CD14-positive monocyte (primary cell): ENCODE measurements at regions not wholly inside any gene's neighbourhood (a gene's known extent, or its start where the extent isn't known, plus 50 kb on each side); places are given as distances from the start of the nearest gene placed in this dataset.

ENCODE experiments used
- DNase-seq, 3 donors: peaks; one replicate each; pipeline ENCODE4 v3.0.0-alpha.2; 2011 to 2022
- H2AFZ ChIP-seq: 2 replicates; pipeline ENCODE4 v1.6.0; 2012; ENCODE audit warnings: mild to moderate bottlenecking, low read depth, low read length, inconsistent platforms; ENCODE audit not compliant: insufficient read depth, poor library complexity, severe bottlenecking
- H3K27ac ChIP-seq, 2 donors: 1 replicate in 1 of 2; 2 replicates in 1 of 2; pipeline ENCODE4 v1.5.1; 2012 to 2013; ENCODE audit warnings: low read length in 2 of 2, control low read depth in 1 of 2, inconsistent platforms in 1 of 2, low read depth in 1 of 2, mild to moderate bottlenecking in 1 of 2
- H3K27me3 ChIP-seq, 2 donors: one replicate each; pipeline versions ENCODE4 v1.6.0 to v1.6.1; 2011 to 2013; ENCODE audit warnings: low read length in 2 of 2; ENCODE audit not compliant: control insufficient read depth in 2 of 2, insufficient read depth in 2 of 2
- H3K36me3 ChIP-seq, 2 donors: replicated peaks in 1 of 2; 1 replicate in 1 of 2; 2 replicates in 1 of 2; pipeline versions ENCODE4 v1.5.1 to v1.6.1; 2012 to 2013; ENCODE audit warnings: low read length in 2 of 2, control low read depth in 1 of 2, inconsistent platforms in 1 of 2, mild to moderate bottlenecking in 1 of 2; ENCODE audit not compliant: insufficient read depth in 2 of 2, control insufficient read depth in 1 of 2
- H3K4me1 ChIP-seq, 2 donors: 1 replicate in 1 of 2; 2 replicates in 1 of 2; pipeline versions ENCODE4 v1.5.1 to v1.6.1; 2012 to 2013; ENCODE audit warnings: low read length in 2 of 2, control low read depth in 1 of 2, inconsistent platforms in 1 of 2, mild to moderate bottlenecking in 1 of 2, moderate library complexity in 1 of 2; ENCODE audit not compliant: insufficient read depth in 2 of 2, control insufficient read depth in 1 of 2
- H3K4me2 ChIP-seq: replicated peaks from 2 replicates; pipeline ENCODE3; 2012; ENCODE audit warnings: low read length, moderate library complexity, mild to moderate bottlenecking; ENCODE audit not compliant: poor library complexity, severe bottlenecking; ENCODE audit errors: extremely low read depth
- H3K4me3 ChIP-seq, 3 experiments: fragments of 200-600 bp in 1 of 3; sonication (generic) in 1 of 3; replicated peaks in 1 of 3; 1 replicate in 2 of 3; 2 replicates in 1 of 3; pipeline ENCODE4 v1.5.1; 2011 to 2013; ENCODE audit warnings: low read length in 3 of 3, mild to moderate bottlenecking in 3 of 3, control low read depth in 2 of 3, low read depth in 2 of 3, inconsistent platforms in 1 of 3, moderate library complexity in 1 of 3
- H3K79me2 ChIP-seq: 2 replicates; pipeline ENCODE4 v1.6.0; 2012; ENCODE audit warnings: mild to moderate bottlenecking, control low read depth, inconsistent platforms, low read length, moderate library complexity; ENCODE audit not compliant: insufficient read depth
- H3K9ac ChIP-seq: 2 replicates; pipeline ENCODE4 v1.6.0; 2017; ENCODE audit warnings: low read length, mild to moderate bottlenecking; ENCODE audit not compliant: insufficient read depth, poor library complexity, severe bottlenecking
- H3K9me3 ChIP-seq, 2 donors: replicated peaks in 1 of 2; 1 replicate in 1 of 2; 2 replicates in 1 of 2; pipeline versions ENCODE4 v1.5.1 to v1.6.1; 2012 to 2013; ENCODE audit warnings: low read length in 2 of 2, control low read depth in 1 of 2; ENCODE audit not compliant: control insufficient read depth in 1 of 2, insufficient read depth in 1 of 2
- H4K20me1 ChIP-seq: 2 replicates; pipeline ENCODE4 v1.6.0; 2012; ENCODE audit warnings: mild to moderate bottlenecking, low read length, control low read depth, moderate library complexity; ENCODE audit not compliant: insufficient read depth
- H3K27ac Mint-ChIP-seq, 7 donors: one replicate each; pipeline ENCODE4 v1.8.0; 2020; ENCODE audit warnings: mild to moderate bottlenecking in 7 of 7, mixed read lengths in 7 of 7, moderate library complexity in 6 of 7, inconsistent platforms in 2 of 7
- H3K27me3 Mint-ChIP-seq, 3 donors: one replicate each; pipeline ENCODE4 v1.8.0; 2021 to 2022; ENCODE audit warnings: low read depth in 3 of 3, mild to moderate bottlenecking in 3 of 3, mixed read lengths in 3 of 3, moderate library complexity in 3 of 3, inconsistent platforms in 1 of 3
- H3K36me3 Mint-ChIP-seq, 2 donors: one replicate each; pipeline ENCODE4 v1.8.0; 2020; ENCODE audit warnings: mixed read lengths in 2 of 2, inconsistent platforms in 1 of 2, mild to moderate bottlenecking in 1 of 2
- H3K4me1 Mint-ChIP-seq: one replicate; pipeline ENCODE4 v1.8.0; 2020; ENCODE audit warnings: mild to moderate bottlenecking, mixed read lengths
- H3K4me3 Mint-ChIP-seq, 2 donors: one replicate each; pipeline ENCODE4 v1.8.0; 2020; ENCODE audit warnings: mild to moderate bottlenecking in 2 of 2, mixed read lengths in 2 of 2, moderate library complexity in 1 of 2
- H3K9me3 Mint-ChIP-seq, 7 donors: one replicate each; pipeline ENCODE4 v1.8.0; 2020 to 2022; ENCODE audit warnings: mixed read lengths in 7 of 7, mild to moderate bottlenecking in 6 of 7, moderate library complexity in 6 of 7, inconsistent platforms in 2 of 7
- WGBS: methylation state at CpG from one replicate; pipeline ENCODE4 v1.1.5; 2013; ENCODE audit warnings: missing lambda C conversion rate; ENCODE audit not compliant: insufficient coverage; 5-methylcytosine and 5-hydroxymethylcytosine counted together
- intact Hi-C, 2 donors: fragments of 100-400 bp; cut with micrococcal nuclease; formaldehyde crosslinking; loops; one replicate each; pipeline versions ENCODE4 v1.15.0 to v1.15.1; 2023
- TF ChIP-seq, protein P1 (sequence below): fragments of 200-600 bp; IDR thresholded peaks from one replicate; pipeline ENCODE4 v1.8.0; 2022; ENCODE audit warnings: antibody characterized with exemption, mild to moderate bottlenecking

DNA sequence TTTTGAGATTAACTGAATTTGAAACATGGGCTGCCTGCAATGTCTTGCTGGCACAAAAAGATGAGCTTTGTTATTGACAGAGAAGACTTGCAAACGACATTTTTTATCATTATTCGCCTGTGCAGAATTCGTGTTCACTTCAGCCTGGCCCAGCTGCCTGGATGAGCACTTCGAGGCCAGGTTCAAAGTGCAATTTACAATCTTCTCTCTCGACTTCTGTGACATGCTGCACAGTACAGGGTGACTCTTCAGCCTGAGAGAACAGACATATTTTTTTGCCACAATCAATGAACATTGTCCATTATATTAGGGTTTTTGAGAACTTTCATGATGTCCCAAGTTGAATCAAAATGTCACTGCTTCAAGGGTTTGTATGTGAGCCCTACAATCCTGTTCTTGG is 616.5 kb downstream of the SMARCA1 start:
- Mint-ChIP-seq H3K9me3 (peaks cover 0 to 2% (median 2%) of the 10 kb centered on the region in 7 donors), H3K36me3 (no peaks in the 10 kb centered on the region), H3K4me1 (no peaks in the 10 kb centered on the region), H3K27ac (no peak overlapping the region), H3K4me3 (no peak overlapping the region), H3K27me3 (peaks cover 0 to 2% (median 1%) of the 10 kb centered on the region in 3 donors)
- H3K4me2 ChIP-seq, result no peak overlapping the region
- no peak overlapping the region for H3K4me3 ChIP-seq
- no peak for DNase-seq
- H3K4me1 ChIP-seq, result no peaks in the 10 kb centered on the region
- H4K20me1 ChIP-seq, result no peaks in the 10 kb centered on the region
- intact Hi-C loops, result no loop called here
- WGBS, result 93% methylated on average over 3 of the region's 5 CpGs
- H3K79me2 ChIP-seq, result no peaks in the 10 kb centered on the region
- H3K27ac ChIP-seq, result no peak overlapping the region
- no peaks in the 10 kb centered on the region for H3K27me3 ChIP-seq
- H3K9ac ChIP-seq, result no peak overlapping the region
- no peaks in the 10 kb centered on the region for H3K9me3 ChIP-seq
- no peak overlapping the region for H2AFZ ChIP-seq
- no peaks in the 10 kb centered on the region for H3K36me3 ChIP-seq
- TF ChIP-seq, protein P1, sequence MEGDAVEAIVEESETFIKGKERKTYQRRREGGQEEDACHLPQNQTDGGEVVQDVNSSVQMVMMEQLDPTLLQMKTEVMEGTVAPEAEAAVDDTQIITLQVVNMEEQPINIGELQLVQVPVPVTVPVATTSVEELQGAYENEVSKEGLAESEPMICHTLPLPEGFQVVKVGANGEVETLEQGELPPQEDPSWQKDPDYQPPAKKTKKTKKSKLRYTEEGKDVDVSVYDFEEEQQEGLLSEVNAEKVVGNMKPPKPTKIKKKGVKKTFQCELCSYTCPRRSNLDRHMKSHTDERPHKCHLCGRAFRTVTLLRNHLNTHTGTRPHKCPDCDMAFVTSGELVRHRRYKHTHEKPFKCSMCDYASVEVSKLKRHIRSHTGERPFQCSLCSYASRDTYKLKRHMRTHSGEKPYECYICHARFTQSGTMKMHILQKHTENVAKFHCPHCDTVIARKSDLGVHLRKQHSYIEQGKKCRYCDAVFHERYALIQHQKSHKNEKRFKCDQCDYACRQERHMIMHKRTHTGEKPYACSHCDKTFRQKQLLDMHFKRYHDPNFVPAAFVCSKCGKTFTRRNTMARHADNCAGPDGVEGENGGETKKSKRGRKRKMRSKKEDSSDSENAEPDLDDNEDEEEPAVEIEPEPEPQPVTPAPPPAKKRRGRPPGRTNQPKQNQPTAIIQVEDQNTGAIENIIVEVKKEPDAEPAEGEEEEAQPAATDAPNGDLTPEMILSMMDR, result no peak

GRCh38 chrX:128901018-128901417 is 622.3 kb downstream of the SMARCA1 start:
- Mint-ChIP-seq H3K9me3 (peaks cover 0 to 2% (median 0%) of the 10 kb centered on the region in 7 donors), H3K4me3 (no peak overlapping the region), H3K36me3 (no peaks in the 10 kb centered on the region), H3K27ac (no peak overlapping the region), H3K27me3 (peaks cover 0 to 2% (median 1%) of the 10 kb centered on the region in 3 donors), H3K4me1 (no peaks in the 10 kb centered on the region)
- no peak overlapping the region for H3K27ac ChIP-seq
- no CpG with 5 or more reads among the region's 2 CpGs for WGBS
- H3K9me3 ChIP-seq, result no peaks in the 10 kb centered on the region
- no peaks in the 10 kb centered on the region for H3K36me3 ChIP-seq
- TF ChIP-seq, protein P1, result no peak
- H3K79me2 ChIP-seq, result no peaks in the 10 kb centered on the region
- intact Hi-C loops, result no loop called here
- no peak overlapping the region for H2AFZ ChIP-seq
- H3K4me2 ChIP-seq, result no peak overlapping the region
- no peaks in the 10 kb centered on the region for H3K4me1 ChIP-seq
- H3K4me3 ChIP-seq, result no peak overlapping the region
- no peaks in the 10 kb centered on the region for H4K20me1 ChIP-seq
- H3K27me3 ChIP-seq, result no peaks in the 10 kb centered on the region
- no peak overlapping the region for H3K9ac ChIP-seq
- DNase-seq, result no peak
